ENCODE measurements at regions not wholly inside any gene's neighbourhood (a gene's known extent, or its start where the extent isn't known, plus 50 kb on each side); places are given as distances from the start of the nearest gene placed in this dataset.

DNA sequence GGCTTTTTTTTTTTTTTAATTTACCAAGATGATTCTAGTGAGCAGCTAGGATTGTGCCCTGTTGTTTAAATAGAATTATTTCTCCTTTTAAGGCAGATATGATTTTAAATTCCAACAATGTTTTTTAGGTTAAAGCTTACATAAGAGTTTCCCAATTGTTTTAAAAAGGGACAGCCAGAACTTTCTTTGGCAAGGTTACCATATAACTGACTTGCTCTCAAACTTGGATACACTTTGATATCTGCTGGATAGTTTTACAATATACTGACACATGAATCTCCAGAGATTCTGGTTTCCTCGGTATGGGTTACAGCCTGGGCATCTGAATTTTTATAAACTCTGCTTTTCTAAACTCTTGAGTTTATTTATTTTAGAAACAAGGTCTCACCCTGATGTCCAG is 134.3 kb upstream of the GADL1 start:
- TF ChIP-seq CTCF (conservative IDR thresholded peaks at IDR 0.05; ENCODE audit: low read depth, low read length), result no peak
- TF ChIP-seq CEBPB (IDR thresholded peaks at IDR 0.05; ENCODE audit: low read depth, low read length), result no peak
- TF ChIP-seq SMC3 (IDR thresholded peaks at IDR 0.05; ENCODE audit: low read depth, low read length), result no peak
- TF ChIP-seq RAD21 (IDR thresholded peaks at IDR 0.05; ENCODE audit: low read length), result no peak
- TF ChIP-seq POLR2A (IDR thresholded peaks at IDR 0.05; ENCODE audit: low read depth, low read length), result no peak
- TF ChIP-seq MXI1 (IDR thresholded peaks at IDR 0.05; ENCODE audit: borderline replicate concordance, low read depth, low read length), result no peak
- no peak for TF ChIP-seq RFX5 (IDR thresholded peaks at IDR 0.05; ENCODE audit: low read depth, low read length)
- no peak for TF ChIP-seq MAFK (IDR thresholded peaks at IDR 0.05; ENCODE audit: low read depth, low read length)
- no peak for TF ChIP-seq BHLHE40 (IDR thresholded peaks at IDR 0.05; ENCODE audit: low read depth, low read length)
- TF ChIP-seq NFE2L2 (IDR thresholded peaks at IDR 0.05; ENCODE audit: low read depth, low read length), result no peak
- no peak for TF ChIP-seq MAZ (IDR thresholded peaks at IDR 0.05; ENCODE audit: borderline replicate concordance, low read depth, low read length)
- TF ChIP-seq, protein P1, sequence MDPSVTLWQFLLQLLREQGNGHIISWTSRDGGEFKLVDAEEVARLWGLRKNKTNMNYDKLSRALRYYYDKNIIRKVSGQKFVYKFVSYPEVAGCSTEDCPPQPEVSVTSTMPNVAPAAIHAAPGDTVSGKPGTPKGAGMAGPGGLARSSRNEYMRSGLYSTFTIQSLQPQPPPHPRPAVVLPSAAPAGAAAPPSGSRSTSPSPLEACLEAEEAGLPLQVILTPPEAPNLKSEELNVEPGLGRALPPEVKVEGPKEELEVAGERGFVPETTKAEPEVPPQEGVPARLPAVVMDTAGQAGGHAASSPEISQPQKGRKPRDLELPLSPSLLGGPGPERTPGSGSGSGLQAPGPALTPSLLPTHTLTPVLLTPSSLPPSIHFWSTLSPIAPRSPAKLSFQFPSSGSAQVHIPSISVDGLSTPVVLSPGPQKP (IDR thresholded peaks at IDR 0.05; ENCODE audit: borderline replicate concordance, low read depth, low read length), result no peak
- TF ChIP-seq USF2 (IDR thresholded peaks at IDR 0.05; ENCODE audit: low read depth, low read length), result no peak
- no peak for TF ChIP-seq CHD1 (IDR thresholded peaks at IDR 0.05; ENCODE audit: low read depth, low read length)

Measured in IMR-90 (cell line).